HEK293 (cell line): ENCODE measurements at regions not wholly inside any gene's neighbourhood (a gene's known extent, or its start where the extent isn't known, plus 50 kb on each side); places are given as distances from the start of the nearest gene placed in this dataset.

Experiments used
- CTCF ChIP-seq: fragments of 450-650 bp; formaldehyde crosslinking; IDR thresholded peaks from 2 replicates; pipeline ENCODE4 v1.5.1; 2016; ENCODE audit warnings: missing biosample characterization, missing genetic modification characterization
- ZBTB8A ChIP-seq: fragments of 450-650 bp; formaldehyde crosslinking; IDR thresholded peaks from 2 replicates; pipeline ENCODE4 v1.5.1; 2016; ENCODE audit warnings: missing biosample characterization, missing genetic modification characterization
- ZFP41 ChIP-seq: fragments of 450-650 bp; formaldehyde crosslinking; IDR thresholded peaks from 2 replicates; pipeline ENCODE4 v1.5.1; 2016; ENCODE audit warnings: missing biosample characterization, missing genetic modification characterization, borderline replicate concordance
- ZNF239 ChIP-seq: fragments of 450-650 bp; formaldehyde crosslinking; IDR thresholded peaks from 2 replicates; pipeline ENCODE4 v1.5.1; 2016; ENCODE audit warnings: missing biosample characterization, missing genetic modification characterization
- ZNF248 ChIP-seq: fragments of 450-650 bp; formaldehyde crosslinking; IDR thresholded peaks from 2 replicates; pipeline ENCODE4 v1.5.1; 2017; ENCODE audit warnings: missing biosample characterization, missing genetic modification characterization
- ZNF280D ChIP-seq: fragments of 450-650 bp; formaldehyde crosslinking; IDR thresholded peaks from 2 replicates; pipeline ENCODE4 v1.5.1; 2016; ENCODE audit warnings: missing biosample characterization, missing genetic modification characterization
- ZNF350 ChIP-seq: fragments of 450-650 bp; formaldehyde crosslinking; IDR thresholded peaks from 2 replicates; pipeline ENCODE4 v1.5.0; 2017; ENCODE audit warnings: missing biosample characterization, mild to moderate bottlenecking, missing genetic modification characterization
- TF ChIP-seq, protein P1 (sequence below): fragments of 450-650 bp; formaldehyde crosslinking; IDR thresholded peaks from 2 replicates; pipeline ENCODE4 v1.5.1; 2016; ENCODE audit warnings: missing biosample characterization, missing genetic modification characterization
- TF ChIP-seq, protein P2 (sequence below): fragments of 450-650 bp; formaldehyde crosslinking; IDR thresholded peaks from 2 replicates; pipeline ENCODE4 v1.5.1; 2016; ENCODE audit warnings: missing biosample characterization, missing genetic modification characterization

DNA sequence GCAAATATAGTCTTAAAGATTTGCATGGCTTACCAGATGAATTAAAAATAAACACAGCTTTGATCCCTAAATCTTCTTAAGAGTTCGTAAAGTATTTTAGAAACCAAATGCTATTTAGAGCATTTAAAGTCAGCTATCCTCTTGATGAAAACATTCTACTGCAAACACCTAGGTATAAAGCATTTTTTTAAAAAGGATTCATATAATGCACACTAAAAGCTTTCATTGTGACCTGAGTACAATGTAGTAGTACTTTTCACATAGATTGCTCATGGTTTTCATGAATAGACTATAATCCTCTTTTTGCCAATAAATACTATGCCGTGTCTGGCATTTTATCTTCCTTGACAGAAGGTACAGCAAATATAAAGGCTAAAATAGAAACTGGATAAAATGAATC, 805.1 kb upstream of the INTU start:
- TF ChIP-seq, protein P1, sequence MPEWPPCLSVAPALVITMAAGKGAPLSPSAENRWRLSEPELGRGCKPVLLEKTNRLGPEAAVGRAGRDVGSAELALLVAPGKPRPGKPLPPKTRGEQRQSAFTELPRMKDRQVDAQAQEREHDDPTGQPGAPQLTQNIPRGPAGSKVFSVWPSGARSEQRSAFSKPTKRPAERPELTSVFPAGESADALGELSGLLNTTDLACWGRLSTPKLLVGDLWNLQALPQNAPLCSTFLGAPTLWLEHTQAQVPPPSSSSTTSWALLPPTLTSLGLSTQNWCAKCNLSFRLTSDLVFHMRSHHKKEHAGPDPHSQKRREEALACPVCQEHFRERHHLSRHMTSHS (tag by site-specific recombination), result no peak
- no peak for TF ChIP-seq CTCF
- no peak for TF ChIP-seq ZNF350 (tag by site-specific recombination)
- TF ChIP-seq ZNF280D (tag by site-specific recombination), result no peak
- TF ChIP-seq ZNF248 (tag by site-specific recombination), result no peak
- TF ChIP-seq, protein P2, sequence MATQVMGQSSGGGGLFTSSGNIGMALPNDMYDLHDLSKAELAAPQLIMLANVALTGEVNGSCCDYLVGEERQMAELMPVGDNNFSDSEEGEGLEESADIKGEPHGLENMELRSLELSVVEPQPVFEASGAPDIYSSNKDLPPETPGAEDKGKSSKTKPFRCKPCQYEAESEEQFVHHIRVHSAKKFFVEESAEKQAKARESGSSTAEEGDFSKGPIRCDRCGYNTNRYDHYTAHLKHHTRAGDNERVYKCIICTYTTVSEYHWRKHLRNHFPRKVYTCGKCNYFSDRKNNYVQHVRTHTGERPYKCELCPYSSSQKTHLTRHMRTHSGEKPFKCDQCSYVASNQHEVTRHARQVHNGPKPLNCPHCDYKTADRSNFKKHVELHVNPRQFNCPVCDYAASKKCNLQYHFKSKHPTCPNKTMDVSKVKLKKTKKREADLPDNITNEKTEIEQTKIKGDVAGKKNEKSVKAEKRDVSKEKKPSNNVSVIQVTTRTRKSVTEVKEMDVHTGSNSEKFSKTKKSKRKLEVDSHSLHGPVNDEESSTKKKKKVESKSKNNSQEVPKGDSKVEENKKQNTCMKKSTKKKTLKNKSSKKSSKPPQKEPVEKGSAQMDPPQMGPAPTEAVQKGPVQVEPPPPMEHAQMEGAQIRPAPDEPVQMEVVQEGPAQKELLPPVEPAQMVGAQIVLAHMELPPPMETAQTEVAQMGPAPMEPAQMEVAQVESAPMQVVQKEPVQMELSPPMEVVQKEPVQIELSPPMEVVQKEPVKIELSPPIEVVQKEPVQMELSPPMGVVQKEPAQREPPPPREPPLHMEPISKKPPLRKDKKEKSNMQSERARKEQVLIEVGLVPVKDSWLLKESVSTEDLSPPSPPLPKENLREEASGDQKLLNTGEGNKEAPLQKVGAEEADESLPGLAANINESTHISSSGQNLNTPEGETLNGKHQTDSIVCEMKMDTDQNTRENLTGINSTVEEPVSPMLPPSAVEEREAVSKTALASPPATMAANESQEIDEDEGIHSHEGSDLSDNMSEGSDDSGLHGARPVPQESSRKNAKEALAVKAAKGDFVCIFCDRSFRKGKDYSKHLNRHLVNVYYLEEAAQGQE, result no peak
- TF ChIP-seq ZFP41 (tag by site-specific recombination), result no peak
- no peak for TF ChIP-seq ZBTB8A
- no peak for TF ChIP-seq ZNF239 (tag by site-specific recombination)
